KMS-11 (cell line): ENCODE measurements at regions not wholly inside any gene's neighbourhood (a gene's known extent, or its start where the extent isn't known, plus 50 kb on each side); places are given as distances from the start of the nearest gene placed in this dataset.

Source experiments
- H2AFZ ChIP-seq: fragments of 200-600 bp; sonication (generic); 2 replicates; pipeline ENCODE4 v1.6.1; 2016; ENCODE audit warnings: antibody characterized with exemption, mixed run types, low read depth
- H3K27ac ChIP-seq: fragments of 200-600 bp; sonication (generic); 2 replicates; pipeline ENCODE4 v1.6.1; 2016; ENCODE audit warnings: mild to moderate bottlenecking, mixed run types
- H3K27me3 ChIP-seq: fragments of 200-600 bp; sonication (generic); 2 replicates; pipeline ENCODE4 v1.6.1; 2017; ENCODE audit warnings: mild to moderate bottlenecking, low read depth, mixed run types, moderate library complexity; ENCODE audit not compliant: insufficient read depth
- H3K36me3 ChIP-seq: fragments of 200-600 bp; sonication (generic); 2 replicates; pipeline ENCODE4 v1.6.1; 2017; ENCODE audit warnings: mild to moderate bottlenecking, mixed run types; ENCODE audit not compliant: insufficient read depth
- H3K4me1 ChIP-seq: fragments of 200-600 bp; sonication (generic); 2 replicates; pipeline ENCODE4 v1.6.1; 2016; ENCODE audit warnings: mild to moderate bottlenecking, low read depth, mixed run types; ENCODE audit not compliant: poor library complexity, severe bottlenecking
- H3K4me2 ChIP-seq: fragments of 200-600 bp; sonication (generic); 2 replicates; pipeline ENCODE4 v1.7.0; 2016; ENCODE audit warnings: mild to moderate bottlenecking, mixed run types
- H3K4me3 ChIP-seq: fragments of 200-600 bp; sonication (generic); IDR thresholded peaks from 2 replicates; pipeline ENCODE4 v1.6.1; 2017; ENCODE audit warnings: low read depth, low read length, mixed read lengths; ENCODE audit not compliant: insufficient read depth
- H3K79me2 ChIP-seq: fragments of 200-600 bp; sonication (generic); 2 replicates; pipeline ENCODE4 v1.6.1; 2016; ENCODE audit warnings: low read depth, mixed run types; ENCODE audit not compliant: insufficient read depth
- H3K9ac ChIP-seq: fragments of 200-600 bp; sonication (generic); 2 replicates; pipeline ENCODE4 v1.6.1; 2016; ENCODE audit warnings: mild to moderate bottlenecking, mixed run types
- H4K20me1 ChIP-seq: fragments of 200-600 bp; sonication (generic); 2 replicates; pipeline ENCODE4 v1.6.1; 2016; ENCODE audit warnings: mild to moderate bottlenecking, mixed run types; ENCODE audit not compliant: insufficient read depth
- CTCF ChIP-seq: fragments of 200-600 bp; sonication (generic); conservative IDR thresholded peaks from 2 replicates; pipeline ENCODE4 v1.6.1; 2017; ENCODE audit warnings: low read depth, mild to moderate bottlenecking, antibody characterized with exemption, low read length, moderate library complexity, mixed read lengths

GRCh38 chr3:168583977-168584376 is 488.3 kb upstream of the GOLIM4 start:
- H3K79me2 ChIP-seq: no peaks in the 10 kb centered on the region

GRCh38 chr3:168582503-168582902 is 486.8 kb upstream of the GOLIM4 start:
- no peak for TF ChIP-seq CTCF
- Histone ChIP-seq H4K20me1 (no peaks in the 10 kb centered on the region), H3K9ac (no peak overlapping the region), H3K4me1 (peaks cover under 1% of the 10 kb centered on the region), H3K27ac (no peak overlapping the region), H3K36me3 (no peaks in the 10 kb centered on the region), H3K4me3 (no peak overlapping the region), H3K79me2 (no peaks in the 10 kb centered on the region), H2AFZ (no peak overlapping the region), H3K4me2 (no peak overlapping the region), H3K27me3 (no peaks in the 10 kb centered on the region)

More at GRCh38 chr3:168583977-168584376, 488.3 kb upstream of the GOLIM4 start:
- no peak overlapping the region for H3K27ac ChIP-seq
- H3K4me2 ChIP-seq: no peak overlapping the region
- H3K9ac ChIP-seq: no peak overlapping the region
- no peaks in the 10 kb centered on the region for H3K4me1 ChIP-seq
- no peak for TF ChIP-seq CTCF
- H3K4me3 ChIP-seq: no peak overlapping the region
- no peak overlapping the region for H2AFZ ChIP-seq
- H3K36me3 ChIP-seq: no peaks in the 10 kb centered on the region
- H4K20me1 ChIP-seq: no peaks in the 10 kb centered on the region
- H3K27me3 ChIP-seq: no peaks in the 10 kb centered on the region

- Histone ChIP-seq H3K4me3 (no peak overlapping the region), H3K27ac (no peak overlapping the region), H3K9ac (no peak overlapping the region), H3K36me3 (no peaks in the 10 kb centered on the region), H3K27me3 (no peaks in the 10 kb centered on the region), H3K79me2 (no peaks in the 10 kb centered on the region), H2AFZ (no peak overlapping the region), H3K4me1 (peaks cover 8% of the 10 kb centered on the region), H3K4me2 (no peak overlapping the region), H4K20me1 (no peaks in the 10 kb centered on the region)
- TF ChIP-seq CTCF: no peak
Measured at GRCh38 chr3:168581771-168582225, 486.1 kb upstream of the GOLIM4 start.

GRCh38 chr3:168579010-168579409 is 483.3 kb upstream of the GOLIM4 start:
- no peak for TF ChIP-seq CTCF
- Histone ChIP-seq H4K20me1 (no peaks in the 10 kb centered on the region), H3K36me3 (no peaks in the 10 kb centered on the region), H3K4me3 (no peak overlapping the region), H3K4me2 (no peak overlapping the region), H3K27ac (no peak overlapping the region), H2AFZ (no peak overlapping the region), H3K9ac (no peak overlapping the region), H3K27me3 (no peaks in the 10 kb centered on the region), H3K4me1 (peaks cover 13% of the 10 kb centered on the region), H3K79me2 (no peaks in the 10 kb centered on the region)
